ENCODE measurements at regions not wholly inside any gene's neighbourhood (a gene's known extent, or its start where the extent isn't known, plus 50 kb on each side); places are given as distances from the start of the nearest gene placed in this dataset.

DNA sequence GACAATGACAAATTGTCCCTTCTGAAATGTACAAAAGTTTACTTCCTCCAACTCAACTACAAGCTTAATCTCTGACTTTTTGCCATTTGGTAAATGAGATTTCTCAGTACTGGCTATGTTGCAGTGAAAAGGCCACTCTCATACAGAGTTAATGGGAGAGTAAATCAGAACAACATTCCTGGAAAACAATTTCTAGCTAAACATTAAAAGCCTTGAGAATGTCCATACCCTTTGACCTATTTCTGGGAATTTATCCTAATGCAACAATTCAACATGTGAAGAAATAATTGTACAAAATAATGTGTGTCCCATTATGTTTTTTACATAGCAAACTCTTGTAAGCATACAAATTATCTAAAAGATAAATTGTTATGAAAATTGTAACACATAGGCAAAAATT lies 56.3 kb upstream of the SPEF2 start:
- FAIRE-seq, result no peak
- no peak for DNase-seq (ENCODE audit: insufficient read length, low spot score)
- TF ChIP-seq, protein P1, sequence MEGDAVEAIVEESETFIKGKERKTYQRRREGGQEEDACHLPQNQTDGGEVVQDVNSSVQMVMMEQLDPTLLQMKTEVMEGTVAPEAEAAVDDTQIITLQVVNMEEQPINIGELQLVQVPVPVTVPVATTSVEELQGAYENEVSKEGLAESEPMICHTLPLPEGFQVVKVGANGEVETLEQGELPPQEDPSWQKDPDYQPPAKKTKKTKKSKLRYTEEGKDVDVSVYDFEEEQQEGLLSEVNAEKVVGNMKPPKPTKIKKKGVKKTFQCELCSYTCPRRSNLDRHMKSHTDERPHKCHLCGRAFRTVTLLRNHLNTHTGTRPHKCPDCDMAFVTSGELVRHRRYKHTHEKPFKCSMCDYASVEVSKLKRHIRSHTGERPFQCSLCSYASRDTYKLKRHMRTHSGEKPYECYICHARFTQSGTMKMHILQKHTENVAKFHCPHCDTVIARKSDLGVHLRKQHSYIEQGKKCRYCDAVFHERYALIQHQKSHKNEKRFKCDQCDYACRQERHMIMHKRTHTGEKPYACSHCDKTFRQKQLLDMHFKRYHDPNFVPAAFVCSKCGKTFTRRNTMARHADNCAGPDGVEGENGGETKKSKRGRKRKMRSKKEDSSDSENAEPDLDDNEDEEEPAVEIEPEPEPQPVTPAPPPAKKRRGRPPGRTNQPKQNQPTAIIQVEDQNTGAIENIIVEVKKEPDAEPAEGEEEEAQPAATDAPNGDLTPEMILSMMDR (IDR thresholded peaks at IDR 0.05; ENCODE audit: insufficient read depth, missing control alignments), result no peak

DNA sequence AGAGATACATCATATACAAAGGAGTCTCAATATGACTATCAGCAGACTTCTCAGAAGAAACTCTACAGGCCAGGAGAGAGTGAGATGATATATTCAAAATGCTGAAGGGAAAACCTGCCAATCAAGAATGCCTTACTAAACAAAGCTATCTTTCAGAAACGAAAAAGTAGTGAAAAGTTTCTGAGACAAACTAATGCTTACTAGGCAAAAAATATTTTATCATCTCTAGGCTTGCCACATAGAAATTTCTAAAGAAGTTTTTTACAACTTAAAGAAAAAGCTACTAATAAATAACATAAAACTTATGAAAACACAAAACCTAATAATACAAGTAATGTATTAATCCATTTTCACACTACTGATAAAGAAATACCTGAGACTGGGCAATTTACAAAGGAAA lies 59.9 kb upstream of the SPEF2 start:
- TF ChIP-seq, protein P1 (IDR thresholded peaks at IDR 0.05; ENCODE audit: insufficient read depth, missing control alignments), result no peak
- DNase-seq (ENCODE audit: insufficient read length, low spot score) (no peak), FAIRE-seq (no peak)

DNA sequence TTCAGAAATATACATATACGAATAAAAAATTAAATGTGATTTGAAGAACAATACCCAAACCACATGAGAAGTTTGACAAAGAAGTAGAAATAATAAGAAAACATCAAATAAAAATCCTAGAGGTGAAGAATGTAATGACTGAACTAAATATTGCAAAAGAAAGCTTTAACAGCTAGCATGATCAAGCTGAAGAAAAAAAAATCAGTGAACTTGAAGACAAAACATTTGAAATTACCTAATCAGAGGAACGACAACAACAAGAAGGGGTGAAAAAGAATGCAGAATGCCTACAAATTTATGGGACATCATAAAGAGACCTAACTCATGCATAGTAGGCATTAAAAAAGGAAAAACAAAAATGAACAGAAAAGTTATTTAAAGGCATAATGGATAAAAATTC lies 60.5 kb upstream of the SPEF2 start:
- no peak for DNase-seq (ENCODE audit: insufficient read length, low spot score)
- FAIRE-seq, result no peak
- TF ChIP-seq, protein P1 (IDR thresholded peaks at IDR 0.05; ENCODE audit: insufficient read depth, missing control alignments), result no peak

DNA sequence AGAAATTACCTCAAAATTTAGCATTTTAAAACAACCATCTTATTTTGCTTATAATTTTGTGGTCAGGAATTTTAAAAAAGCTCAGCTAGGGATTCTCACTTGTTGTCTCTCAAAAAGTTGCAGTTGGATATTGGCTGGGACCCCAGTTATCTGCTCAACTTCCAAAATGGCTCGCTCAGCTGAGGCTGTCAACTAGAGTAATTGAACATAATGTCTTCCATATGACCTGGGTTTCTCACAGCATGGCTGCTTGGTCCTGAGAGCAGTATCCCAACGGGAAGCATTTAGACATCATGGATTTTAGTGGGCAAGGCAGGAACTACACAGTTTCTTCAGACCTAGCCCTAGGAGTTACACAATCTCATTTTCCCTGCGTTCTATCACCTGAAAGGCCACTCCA lies 63.6 kb upstream of the SPEF2 start:
- DNase-seq (ENCODE audit: insufficient read length, low spot score) (no peak), FAIRE-seq (no peak)
- TF ChIP-seq, protein P1 (IDR thresholded peaks at IDR 0.05; ENCODE audit: insufficient read depth, missing control alignments), result no peak

DNA sequence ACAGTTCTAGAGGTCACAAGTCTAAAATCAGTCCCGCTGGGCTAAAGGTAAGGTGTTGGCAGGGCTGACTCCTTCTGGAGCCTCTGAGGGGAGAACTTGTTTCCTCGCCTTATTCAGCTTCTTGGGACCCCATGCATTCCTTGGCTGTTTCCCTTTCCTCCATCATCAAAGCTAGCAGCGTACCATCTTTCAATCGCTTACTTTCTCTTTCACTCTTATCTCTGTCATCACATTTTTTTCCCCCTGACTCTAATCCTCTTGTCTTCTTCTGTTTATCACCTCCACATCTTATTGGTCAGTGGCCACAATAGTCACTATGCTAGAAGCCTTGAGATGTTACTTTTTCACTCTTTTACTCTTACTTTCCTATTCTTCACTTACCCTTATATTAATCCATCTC lies 72.5 kb upstream of the SPEF2 start:
- FAIRE-seq, result no peak
- DNase-seq (ENCODE audit: insufficient read length, low spot score), result no peak
- TF ChIP-seq, protein P1 (IDR thresholded peaks at IDR 0.05; ENCODE audit: insufficient read depth, missing control alignments), result no peak

DNA sequence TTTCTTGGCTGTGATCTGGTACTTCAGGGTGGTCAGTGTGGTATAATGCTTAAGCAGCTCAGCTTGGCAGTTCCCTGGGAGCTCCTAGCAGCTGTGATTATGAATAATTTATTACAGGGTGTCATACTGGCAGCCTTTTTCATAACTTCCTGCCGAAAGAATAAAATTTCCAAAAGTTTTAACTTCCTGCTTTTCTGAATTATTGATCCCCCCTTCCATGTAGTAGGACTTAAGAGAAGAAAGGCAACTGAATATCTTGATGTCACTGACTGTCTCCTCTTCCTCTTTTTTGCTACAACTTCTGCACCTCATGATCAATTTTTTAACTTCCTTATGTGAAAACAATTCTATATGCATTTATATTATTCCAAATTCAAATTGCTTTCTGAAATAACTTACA lies 74.3 kb upstream of the SPEF2 start:
- TF ChIP-seq, protein P1 (IDR thresholded peaks at IDR 0.05; ENCODE audit: insufficient read depth, missing control alignments), result no peak
- DNase-seq (ENCODE audit: insufficient read length, low spot score) (no peak), FAIRE-seq (no peak)

DNA sequence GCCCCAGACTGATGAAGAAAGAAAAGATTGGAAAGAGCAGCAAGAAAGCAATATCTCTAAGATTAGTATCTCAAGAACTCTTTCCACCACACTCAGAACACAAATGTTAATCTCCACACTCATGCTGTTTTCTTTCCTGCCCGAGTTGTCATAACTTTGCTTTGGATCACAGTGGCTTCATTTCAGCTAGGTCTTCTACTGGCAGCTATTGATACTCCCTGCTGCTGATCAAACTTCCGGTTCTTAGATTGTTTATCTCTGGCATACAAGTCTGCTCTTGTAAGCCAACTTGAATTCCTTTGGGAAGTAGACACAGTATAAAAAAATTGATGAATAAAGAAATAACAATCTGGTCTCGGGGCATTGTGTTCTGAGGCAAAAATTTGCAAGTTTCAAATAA lies 77.7 kb upstream of the SPEF2 start:
- no peak for FAIRE-seq
- DNase-seq (ENCODE audit: insufficient read length, low spot score), result no peak
- TF ChIP-seq, protein P1 (IDR thresholded peaks at IDR 0.05; ENCODE audit: insufficient read depth, missing control alignments), result no peak

All from D721Med (cell line).